ENCODE measurements at regions not wholly inside any gene's neighbourhood (a gene's known extent, or its start where the extent isn't known, plus 50 kb on each side); places are given as distances from the start of the nearest gene placed in this dataset.
A peak's percentile ranks its signal among the peaks of the same experiment; 100 is the strongest.

DNA sequence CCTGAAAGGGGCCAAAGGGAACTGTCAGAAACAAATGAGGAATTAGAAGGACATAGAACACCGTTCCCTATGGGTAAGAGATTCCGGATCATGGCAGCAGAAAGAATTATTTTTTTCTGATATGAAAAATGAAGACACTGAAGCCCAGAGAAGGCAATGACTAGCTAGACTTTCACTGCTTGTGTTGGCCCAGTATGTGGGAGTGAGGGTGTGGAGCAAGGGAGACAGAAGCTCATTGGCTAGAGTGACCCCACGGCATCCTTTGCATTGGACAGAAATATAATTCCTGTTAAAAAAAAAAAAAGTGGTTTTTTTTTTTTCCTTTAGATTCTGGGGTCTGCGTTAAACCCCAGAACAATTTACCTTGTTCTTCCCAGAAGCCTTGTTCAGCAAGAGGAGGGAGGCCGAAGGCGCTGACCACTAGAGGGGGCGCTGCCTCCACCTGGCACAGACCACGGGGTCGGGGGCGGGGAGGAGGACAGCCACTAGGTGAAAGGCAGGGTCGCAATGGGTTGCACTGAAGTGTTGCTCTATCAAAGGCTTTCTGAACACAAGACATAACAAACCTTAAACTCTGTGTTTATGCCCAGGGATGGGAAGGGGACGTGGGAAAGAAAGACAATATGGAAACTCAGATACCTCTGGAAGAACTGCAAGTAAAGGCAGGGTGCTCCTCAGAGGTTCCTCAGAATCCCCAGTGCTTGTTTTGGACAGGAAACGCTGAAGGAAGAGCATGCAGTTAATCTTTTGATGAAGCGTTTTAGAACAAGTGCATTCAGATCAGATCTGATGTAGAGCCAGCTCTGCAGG is 156.8 kb downstream of the KCNA5 start:
- peak; percentile 6 for DNase-seq

DNA sequence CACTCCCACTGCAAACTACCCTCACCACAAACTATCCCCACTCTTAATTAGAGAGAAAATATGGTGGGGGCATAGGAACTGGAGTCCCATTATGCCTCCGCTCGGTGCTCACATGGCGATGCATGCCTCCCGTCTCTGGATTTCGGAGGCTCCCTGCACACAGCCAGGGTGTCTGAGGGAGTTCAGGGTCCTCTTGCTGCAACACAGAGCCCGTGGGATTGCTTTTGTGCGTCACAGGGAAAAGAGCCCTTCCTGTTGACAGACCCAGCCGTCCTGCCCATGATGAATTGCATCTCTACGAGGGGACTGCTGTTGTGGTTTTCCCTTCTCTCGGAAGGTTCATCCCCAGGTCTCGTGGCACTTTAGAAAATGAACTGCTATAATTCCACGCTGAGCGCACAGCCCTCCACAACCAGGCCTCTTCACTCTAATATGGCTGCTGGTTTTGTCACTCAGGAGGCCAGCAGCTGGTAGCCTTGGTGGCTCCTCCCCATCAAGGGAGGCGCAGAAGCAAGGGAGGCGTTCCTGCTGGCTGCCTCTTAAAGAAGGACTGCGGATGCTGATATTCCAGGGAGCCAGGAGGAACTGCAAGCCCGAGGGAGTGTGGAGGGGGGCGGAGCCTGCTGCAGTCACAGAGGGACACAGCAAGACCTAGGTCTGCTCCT is 158.0 kb downstream of the KCNA5 start:
- DNase-seq = no peak

DNA sequence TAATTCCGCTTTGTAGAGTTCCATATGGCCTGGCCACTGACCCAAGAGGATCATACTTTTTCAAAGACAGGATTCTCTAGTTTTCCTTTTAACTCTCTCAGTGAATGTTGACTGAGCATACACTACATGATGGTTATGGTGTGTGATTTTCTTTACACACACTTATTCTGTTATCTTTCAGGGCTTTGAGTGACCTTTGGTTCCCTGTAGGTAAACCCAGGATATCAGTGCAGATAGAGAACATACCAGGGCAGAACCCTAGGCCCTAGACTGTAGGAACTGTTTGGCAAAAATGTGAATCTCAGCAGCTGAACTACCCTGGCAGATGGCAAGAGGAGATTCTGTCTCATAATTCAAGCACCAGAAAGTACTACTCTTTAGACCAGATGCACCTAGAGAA is 159.6 kb downstream of the KCNA5 start:
- no peak for DNase-seq

DNA sequence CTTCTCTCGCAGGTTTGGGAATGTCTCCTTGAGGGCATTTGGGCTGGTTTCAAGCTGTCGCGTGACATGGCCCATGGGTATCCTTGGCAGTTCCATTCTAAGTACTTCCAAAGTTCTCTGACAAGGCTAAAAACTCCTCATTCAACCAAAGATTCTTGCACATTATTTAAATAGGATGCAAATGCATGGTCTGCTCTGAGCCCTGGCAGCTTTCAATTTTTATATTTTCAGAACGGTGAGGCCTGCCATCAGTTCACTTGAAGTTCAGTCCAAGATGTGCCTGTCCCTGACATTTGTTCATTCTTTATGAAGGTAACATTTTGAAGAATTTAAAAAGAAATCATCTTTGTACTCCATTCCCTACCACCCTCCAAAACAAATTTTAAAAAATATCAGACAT is 160.0 kb downstream of the KCNA5 start:
- DNase-seq = no peak

DNA sequence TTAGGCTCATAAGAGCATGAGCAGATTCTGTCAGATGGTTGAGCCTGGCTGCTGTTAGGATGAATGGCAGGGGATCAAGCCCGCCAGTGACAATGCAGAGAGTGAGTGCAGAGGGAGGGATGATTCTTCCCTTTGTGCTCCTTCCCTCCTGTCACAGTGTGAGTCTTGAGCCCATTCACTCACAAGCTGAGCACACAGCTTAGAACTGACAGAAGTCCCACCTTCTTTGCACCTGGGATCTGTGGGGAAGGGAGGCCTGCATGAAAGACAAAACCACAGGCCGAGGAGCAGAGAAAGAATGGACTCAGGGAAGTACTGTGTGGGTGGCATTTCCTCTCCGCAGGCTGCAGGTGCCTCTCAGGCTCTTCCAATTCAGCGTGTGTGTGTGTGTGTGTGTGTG is 160.6 kb downstream of the KCNA5 start:
- DNase-seq = no peak

DNA sequence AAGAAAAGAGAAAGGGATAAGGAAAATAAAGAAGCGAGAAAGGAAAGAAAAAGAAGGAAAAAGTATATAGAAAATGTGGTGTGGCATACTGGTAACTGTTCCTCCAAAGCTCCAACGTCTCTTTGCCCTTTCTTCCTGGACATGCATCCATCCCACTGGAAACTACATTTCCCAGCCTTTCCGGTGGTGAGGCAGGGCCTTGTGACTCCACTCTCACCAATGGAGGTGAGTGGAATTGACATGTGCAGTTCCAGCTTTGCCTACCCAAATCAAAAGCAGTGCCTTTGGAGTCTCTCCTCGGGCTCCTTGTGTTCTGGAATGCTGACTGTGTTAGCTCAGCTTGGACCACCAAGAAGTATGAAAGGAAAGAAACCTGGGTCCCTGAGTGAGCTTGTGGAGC is 161.2 kb downstream of the KCNA5 start:
- no peak for DNase-seq

DNA sequence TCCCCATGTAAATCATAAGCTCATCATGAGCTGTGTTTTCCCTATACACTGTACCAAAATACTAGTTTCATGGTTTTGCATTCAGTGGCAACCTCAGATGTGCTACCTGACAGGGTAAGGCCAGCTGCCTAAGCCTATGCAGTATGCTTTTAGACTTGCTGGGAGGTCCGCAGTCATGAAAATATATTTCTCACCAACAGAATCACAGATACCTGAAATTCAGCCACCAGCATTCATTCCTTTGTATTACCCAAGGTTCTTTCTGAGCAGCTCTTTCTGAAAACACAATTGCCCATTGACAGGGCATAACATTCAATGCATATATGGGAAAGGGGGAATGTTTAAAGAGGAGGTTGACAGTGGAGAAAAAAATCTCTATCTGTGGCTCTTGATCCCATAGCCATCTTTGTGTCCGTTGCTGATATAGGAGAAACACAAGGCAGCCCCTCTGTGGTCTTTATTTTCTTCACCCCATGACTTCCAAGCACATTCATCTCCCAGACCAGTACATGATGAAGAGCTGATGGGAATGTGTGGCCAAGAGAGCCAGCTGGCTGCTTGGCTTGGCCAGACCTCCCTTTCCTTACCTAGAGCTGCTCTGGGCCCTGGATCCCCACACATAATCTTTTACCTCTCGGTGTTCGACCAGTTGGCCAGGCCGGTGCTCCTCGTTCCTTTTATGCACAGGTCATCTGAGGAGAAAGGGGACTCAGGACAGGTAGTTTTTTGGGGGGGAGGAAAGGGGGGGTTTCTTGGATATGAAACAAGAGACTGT is 162.9 kb downstream of the KCNA5 start:
- DNase-seq = no peak

DNA sequence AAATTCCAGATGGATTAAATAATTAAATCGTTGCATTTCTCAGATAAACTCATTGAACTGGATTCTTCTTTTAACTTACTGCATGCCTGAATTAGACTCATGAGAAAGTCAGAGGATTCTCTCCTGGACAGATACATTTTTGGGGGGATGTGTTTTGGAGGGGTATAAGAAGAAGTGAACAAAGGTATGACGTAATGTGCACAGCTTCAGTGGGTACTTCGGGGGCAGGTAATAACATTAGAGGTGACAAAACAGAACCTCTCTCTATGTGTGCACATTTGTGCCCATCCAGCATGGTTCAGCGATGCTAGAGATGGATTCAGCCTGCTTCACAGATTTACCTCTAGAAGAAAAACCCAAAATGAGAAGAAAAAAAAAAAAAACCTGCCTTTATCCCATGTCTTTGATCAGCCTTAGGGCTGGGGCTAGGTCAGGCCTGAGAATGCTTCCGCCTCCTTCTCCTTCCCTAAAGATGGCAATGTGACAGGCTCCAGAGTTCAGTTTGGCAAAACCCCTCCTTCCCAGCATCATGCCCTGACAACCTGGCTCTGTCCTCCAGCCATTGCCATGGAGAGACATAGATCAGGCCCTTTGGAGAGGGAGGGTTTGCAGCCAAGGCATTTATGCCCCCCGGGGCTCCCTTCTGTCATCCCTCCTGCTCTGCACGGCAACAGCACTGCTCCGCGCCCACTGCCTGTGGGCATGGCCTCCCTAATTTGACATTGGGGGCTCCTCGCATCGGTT is 166.7 kb downstream of the KCNA5 start:
- DNase-seq = no peak

DNA sequence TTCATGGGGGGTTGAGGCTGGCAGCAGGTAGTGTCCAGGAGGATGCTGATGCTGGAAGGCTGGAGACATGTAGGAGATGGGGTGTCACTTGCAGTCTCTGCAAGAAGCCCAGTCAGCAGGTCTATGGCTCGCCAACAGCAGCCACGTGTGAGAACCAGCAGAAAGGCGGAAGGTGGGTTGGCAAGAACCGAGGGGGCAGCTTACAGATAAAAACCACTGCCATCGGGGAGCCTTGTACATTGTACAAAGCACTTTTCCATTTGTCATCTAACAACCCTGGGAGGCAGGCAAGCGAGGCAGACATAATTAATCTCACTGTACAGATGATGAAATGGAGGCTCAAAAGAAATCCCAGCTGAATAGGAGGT is 167.2 kb downstream of the KCNA5 start:
- no peak for DNase-seq

DNA sequence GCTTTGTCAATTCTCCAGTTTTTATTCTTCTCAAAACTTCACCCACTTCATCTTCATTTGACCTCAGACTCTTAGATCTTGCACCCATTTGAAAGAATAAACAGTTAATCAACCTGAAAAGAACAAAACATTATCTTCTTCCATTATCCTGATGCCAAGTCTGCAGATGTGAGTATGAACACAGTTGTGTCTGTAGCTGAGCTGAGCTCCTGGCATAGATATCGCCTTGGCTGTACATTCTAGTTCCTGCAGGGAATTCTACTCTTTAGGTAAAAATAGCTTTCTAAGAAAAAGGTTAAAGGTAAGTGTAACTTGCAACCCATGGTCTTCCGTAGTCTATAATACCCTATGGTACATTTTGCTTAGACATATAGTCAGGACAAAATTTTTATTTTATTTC is 169.7 kb downstream of the KCNA5 start:
- DNase-seq = no peak

DNA sequence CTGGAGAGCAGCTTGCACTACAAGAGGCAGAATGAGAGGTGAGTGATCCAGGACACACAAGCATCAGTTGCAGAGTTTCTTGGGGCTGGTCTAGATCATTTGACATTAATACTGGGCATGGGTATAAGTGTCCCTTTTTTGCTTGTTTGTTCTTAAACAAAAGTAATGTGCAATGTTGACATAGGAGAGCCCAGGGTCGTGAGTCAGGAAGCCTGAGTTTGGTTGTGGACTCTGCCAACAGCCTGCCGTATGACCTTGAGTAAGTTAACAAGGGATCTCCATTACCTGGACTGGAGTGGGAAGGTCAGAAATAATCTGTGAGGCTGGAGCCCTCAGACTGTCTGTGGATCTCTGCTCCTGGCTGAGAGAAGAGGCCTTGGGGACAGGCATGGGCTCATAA is 170.3 kb downstream of the KCNA5 start:
- no peak for DNase-seq

DNA sequence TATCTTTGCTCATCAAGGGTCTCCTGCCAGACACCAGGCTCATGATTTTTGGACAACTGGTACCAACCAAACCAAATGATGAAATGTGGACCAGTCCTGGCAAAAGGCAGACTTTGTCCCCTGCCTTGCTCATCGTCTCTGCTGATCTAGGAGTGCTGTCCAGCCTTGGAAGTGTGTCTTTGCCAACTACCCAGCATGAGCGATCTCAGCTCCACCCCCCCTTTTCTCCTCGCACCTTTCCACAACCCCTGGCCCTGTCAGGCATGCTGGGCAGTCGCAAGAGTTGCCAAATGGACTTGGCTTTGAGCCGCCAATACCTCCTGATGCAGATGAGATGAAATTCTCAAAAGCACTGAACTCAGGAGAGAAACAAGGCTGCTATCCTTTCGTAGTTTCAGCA is 174.3 kb downstream of the KCNA5 start:
- no peak for DNase-seq

DNA sequence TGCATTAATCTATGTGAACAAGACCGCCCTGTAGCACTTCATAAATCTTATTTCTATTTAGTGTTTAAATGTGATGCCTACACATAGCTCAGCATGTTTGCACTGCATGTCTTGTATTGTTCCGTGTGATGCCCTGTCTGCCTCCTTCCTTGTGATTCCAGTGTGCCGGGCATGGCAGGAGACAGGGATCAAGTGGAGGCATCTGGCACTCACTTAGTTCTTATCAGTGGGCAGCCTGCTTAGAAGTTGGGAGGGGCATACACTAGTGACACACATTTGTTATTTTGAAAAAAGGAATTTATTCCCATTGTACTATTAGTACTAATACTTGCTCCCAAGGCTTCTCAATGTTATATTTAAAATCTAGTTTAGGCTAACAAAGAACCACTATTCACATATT is 176.4 kb downstream of the KCNA5 start:
- no peak for DNase-seq

DNA sequence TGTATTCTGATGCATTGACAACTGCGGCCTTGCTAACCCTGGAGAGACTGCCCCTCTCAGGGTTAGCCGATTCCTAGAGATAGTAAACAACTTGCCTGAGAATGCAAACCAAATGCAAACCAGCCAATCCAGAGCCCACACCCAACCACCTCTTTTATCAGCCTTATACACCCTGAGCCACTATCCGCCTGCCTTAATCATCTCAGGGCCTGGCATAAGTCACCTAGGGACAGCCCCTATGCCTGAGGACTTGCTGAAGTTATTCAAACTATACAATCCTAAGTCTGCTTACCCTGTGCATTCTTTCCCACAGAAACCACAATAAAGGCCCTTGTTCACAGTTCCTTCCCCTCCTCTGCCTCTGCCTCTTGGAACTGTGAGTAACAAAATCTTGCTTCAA is 177.2 kb downstream of the KCNA5 start:
- DNase-seq = peak; percentile 3

DNA sequence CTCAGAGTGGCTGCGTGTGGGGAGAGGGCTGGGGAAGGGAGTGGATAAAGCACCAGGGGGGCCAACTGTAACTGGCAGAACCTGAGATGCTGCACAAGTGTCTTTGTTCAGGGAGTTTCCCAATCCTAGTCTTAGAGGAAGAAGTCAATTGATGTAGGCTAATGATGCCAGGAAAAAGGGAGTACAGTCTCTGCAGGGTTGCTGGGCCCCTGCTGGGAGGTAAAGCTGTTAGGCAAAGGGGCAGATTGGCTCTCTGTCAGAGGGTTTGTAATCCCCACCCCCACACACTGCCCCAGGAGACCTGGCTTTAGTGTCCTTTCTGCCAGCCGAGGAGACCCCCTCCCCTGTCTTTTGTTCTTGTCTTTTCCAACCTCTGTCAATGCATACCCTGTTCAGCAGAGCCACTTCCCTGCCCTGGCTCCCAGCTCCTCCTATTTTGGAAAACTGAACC is 178.4 kb downstream of the KCNA5 start:
- no peak for DNase-seq

DNA sequence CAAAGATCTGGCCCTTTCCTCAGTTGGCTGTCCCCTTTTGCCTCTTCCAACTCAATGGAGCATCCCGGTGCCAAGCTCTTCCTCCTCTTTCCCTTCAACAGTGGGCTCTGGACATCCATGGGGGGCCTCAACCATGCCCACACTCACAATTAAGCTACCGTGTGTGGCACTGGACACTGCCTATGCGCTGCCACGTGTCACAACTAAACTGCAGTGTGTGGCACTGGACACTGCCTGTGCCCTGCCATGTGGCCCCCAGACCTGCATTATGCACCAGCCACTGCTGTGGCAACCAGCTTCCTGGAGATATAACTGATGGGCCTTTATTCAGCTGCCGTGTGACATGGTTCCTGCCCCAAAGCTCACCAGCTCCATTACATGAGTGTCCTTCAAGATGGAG is 179.1 kb downstream of the KCNA5 start:
- DNase-seq = no peak

DNA sequence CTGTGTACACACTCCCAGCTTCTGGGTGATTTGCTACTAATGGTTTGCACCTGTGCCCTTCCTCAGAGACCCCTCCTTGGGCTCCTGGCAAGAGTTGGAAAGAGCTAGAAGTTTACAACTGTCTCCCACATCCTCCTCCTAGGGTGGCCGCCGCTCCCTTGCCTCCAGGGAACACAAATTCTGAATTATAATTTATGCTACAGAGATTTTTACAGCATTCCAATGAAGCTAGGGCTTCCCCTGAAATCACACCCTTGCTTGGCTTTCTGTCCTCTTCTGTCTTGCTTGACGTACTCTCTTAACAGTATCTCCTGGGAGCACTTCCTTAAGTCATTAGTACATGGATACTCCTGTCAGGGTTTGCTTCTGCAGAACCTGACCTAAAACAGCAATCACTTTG is 180.2 kb downstream of the KCNA5 start:
- DNase-seq = no peak

DNA sequence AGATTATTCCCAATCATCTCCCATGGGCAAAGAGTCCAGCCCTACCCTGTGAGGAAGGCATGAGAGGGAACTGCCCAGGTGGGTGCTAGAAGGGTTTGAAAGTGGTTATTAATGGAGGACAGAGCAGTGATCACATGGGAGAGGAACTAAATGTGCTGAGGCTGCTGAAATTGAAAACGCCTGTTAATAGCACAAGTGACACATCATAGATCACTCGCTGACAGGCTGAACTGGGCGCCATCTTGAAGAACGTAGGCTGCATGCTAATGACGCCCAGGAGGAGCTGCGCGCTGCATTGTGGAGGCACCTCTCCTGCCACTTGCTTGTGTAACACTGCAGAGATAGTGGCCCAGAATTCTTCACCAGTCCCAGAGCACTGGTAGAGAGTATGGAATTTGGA is 182.9 kb downstream of the KCNA5 start:
- DNase-seq = no peak

DNA sequence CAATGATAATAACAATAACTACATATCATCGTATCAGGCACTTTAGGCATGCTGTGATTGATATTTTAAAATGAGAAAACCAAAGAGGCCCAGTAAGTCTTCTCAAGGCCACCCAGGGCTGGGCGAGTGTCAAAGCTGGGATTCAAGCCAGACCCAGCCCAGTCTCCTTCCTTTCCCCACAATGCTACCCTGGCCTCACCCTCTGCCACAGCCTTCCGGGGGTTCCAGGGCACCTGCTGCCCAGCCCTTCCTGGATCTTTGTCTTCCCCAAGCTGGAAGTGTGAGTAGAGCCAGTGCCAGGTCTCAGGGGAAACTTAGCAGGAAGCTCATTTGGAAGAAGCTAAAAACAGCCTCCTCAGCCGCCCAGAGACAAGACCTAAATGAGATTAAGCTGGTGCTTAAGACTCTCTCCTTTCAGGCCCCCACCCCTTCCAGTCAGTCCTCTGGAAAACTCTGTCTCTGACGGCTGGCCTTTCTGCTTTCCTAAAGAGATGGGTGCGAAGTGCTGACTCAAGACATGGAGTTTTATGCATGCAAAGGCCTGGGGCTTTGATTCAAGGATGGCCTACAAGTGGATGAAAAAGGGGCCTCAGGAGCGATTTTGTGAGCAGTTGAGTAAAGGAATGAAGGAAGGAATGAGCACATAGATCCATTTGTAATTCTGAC is 184.2 kb downstream of the KCNA5 start:
- no peak for DNase-seq

DNA sequence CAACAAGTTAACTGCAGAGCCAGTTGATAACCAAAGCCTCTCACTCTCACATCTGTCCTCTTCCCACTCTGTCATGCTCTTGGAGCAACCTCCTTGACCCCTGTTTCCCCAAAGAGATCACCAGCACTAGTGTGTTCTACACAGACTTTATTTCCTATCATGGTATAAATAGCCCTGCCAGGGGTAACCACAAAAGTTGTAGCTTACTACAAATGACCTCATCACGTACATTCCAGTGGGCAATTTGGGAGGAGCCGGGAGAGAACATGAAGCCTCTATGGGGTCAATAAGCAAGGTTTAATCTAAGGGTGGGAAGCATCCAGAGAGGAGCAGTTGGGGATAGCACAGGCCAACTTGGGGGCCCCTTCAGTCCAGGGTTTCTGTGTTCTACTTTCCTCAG is 186.5 kb downstream of the KCNA5 start:
- no peak for DNase-seq

DNA sequence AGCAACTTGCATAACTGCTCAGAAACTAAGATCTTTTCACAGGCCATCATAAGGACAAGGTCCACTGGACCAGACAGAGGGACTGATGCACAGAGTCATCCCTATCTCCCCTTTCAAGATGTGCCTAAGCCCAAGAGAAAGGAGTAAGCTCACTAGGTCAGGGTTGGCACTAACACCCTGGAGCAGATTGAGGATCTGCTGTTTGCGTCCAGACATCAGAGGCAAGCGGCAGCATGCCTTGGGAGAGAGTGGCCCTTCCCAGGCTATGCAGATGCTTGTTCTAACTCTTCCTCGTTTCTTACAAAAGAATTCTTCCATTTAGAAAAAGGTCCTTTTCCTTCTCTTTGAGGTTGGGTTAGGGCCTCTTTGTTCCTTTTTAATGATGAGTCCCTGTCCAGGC is 187.2 kb downstream of the KCNA5 start:
- DNase-seq = no peak

DNA sequence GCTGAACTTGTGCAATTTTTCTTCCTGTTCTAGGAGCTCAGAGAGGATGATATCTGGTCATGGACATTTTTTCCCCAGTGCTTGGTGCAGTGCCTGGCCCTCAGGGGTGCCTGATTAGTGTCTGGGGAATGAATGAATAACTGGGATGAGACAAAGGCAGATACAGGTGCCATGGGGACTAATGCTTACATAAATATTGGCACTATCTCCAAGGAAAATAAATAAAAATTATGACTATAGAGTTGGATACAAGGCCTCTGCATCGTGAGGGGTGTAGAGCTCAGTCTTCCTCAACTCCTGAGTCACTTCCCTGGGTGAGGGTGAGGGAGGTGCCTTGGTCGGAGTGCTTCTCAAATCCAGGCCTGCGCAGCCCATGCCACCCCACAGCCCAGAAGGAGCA is 188.6 kb downstream of the KCNA5 start:
- DNase-seq = no peak

All from stimulated activated CD4-positive, alpha-beta T cell treated with anti-CD3 and anti-CD28 coated beads, Interleukin-4, amount 100 ng/mL, for 1 hour (primary cell).